Neural cell (in vitro differentiated cells): ENCODE measurements at regions not wholly inside any gene's neighbourhood (a gene's known extent, or its start where the extent isn't known, plus 50 kb on each side); places are given as distances from the start of the nearest gene placed in this dataset.
"Not testable (repeated sequence)": the region's sequence is repeated elsewhere in the genome, so short reads cannot be mapped to it uniquely, and the experiment has no call there.

Source experiments
- EP300 ChIP-seq: fragments of 450-650 bp; conservative IDR thresholded peaks from 2 replicates; pipeline ENCODE4 v1.6.1; 2014; ENCODE audit warnings: antibody characterized with exemption, mild to moderate bottlenecking, moderate library complexity; ENCODE audit not compliant: poor library complexity, severe bottlenecking
- EZH2 ChIP-seq: fragments of 200-600, 300-800 bp; shearing (Covaris generic), sonication (generic); IDR thresholded peaks from 2 replicates; pipeline ENCODE4 v1.6.1; 2014; ENCODE audit warnings: antibody characterized with exemption, low read length, borderline replicate concordance, mild to moderate bottlenecking; ENCODE audit not compliant: insufficient read depth, poor library complexity, severe bottlenecking
- POLR2AphosphoS5 ChIP-seq: IDR thresholded peaks from 2 replicates; pipeline ENCODE4 v1.6.1; 2012
- TF ChIP-seq, protein P1 (sequence below): fragments of 450-650 bp; IDR thresholded peaks from 2 replicates; pipeline ENCODE4 v1.5.1; 2014; ENCODE audit warnings: antibody characterized with exemption, mild to moderate bottlenecking, moderate library complexity; ENCODE audit not compliant: poor library complexity, severe bottlenecking
- TF ChIP-seq, protein P2 (sequence below): IDR thresholded peaks from 2 replicates; pipeline ENCODE4 v1.6.1; 2012; ENCODE audit warnings: borderline replicate concordance

DNA sequence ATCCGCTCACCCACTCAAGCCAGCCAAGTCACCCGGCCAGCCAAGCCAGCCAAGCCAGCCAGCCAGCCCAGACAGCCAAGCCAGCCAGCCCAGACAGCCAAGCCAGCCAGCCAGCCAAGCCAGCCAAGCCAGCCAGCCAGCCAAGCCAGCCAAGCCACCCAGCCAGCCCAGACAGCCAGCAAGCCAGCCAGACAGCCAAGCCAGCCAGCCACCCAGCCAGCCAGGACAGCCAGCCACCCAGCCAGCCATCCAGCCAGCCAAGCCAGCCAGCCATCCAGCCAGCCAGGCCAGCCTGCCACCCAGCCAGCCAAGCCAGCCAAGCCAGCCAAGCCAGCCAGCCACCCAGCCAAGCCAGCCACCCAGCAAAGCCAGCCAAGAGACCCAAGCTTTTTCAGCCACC, 316.8 kb upstream of the PLGLB2 start:
- TF ChIP-seq, protein P1, sequence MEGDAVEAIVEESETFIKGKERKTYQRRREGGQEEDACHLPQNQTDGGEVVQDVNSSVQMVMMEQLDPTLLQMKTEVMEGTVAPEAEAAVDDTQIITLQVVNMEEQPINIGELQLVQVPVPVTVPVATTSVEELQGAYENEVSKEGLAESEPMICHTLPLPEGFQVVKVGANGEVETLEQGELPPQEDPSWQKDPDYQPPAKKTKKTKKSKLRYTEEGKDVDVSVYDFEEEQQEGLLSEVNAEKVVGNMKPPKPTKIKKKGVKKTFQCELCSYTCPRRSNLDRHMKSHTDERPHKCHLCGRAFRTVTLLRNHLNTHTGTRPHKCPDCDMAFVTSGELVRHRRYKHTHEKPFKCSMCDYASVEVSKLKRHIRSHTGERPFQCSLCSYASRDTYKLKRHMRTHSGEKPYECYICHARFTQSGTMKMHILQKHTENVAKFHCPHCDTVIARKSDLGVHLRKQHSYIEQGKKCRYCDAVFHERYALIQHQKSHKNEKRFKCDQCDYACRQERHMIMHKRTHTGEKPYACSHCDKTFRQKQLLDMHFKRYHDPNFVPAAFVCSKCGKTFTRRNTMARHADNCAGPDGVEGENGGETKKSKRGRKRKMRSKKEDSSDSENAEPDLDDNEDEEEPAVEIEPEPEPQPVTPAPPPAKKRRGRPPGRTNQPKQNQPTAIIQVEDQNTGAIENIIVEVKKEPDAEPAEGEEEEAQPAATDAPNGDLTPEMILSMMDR: not testable (repeated sequence)
- TF ChIP-seq EZH2, POLR2AphosphoS5, EP300: not testable (repeated sequence)
- TF ChIP-seq, protein P2, sequence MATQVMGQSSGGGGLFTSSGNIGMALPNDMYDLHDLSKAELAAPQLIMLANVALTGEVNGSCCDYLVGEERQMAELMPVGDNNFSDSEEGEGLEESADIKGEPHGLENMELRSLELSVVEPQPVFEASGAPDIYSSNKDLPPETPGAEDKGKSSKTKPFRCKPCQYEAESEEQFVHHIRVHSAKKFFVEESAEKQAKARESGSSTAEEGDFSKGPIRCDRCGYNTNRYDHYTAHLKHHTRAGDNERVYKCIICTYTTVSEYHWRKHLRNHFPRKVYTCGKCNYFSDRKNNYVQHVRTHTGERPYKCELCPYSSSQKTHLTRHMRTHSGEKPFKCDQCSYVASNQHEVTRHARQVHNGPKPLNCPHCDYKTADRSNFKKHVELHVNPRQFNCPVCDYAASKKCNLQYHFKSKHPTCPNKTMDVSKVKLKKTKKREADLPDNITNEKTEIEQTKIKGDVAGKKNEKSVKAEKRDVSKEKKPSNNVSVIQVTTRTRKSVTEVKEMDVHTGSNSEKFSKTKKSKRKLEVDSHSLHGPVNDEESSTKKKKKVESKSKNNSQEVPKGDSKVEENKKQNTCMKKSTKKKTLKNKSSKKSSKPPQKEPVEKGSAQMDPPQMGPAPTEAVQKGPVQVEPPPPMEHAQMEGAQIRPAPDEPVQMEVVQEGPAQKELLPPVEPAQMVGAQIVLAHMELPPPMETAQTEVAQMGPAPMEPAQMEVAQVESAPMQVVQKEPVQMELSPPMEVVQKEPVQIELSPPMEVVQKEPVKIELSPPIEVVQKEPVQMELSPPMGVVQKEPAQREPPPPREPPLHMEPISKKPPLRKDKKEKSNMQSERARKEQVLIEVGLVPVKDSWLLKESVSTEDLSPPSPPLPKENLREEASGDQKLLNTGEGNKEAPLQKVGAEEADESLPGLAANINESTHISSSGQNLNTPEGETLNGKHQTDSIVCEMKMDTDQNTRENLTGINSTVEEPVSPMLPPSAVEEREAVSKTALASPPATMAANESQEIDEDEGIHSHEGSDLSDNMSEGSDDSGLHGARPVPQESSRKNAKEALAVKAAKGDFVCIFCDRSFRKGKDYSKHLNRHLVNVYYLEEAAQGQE: not testable (repeated sequence)
